ENCODE measurements at regions not wholly inside any gene's neighbourhood (a gene's known extent, or its start where the extent isn't known, plus 50 kb on each side); places are given as distances from the start of the nearest gene placed in this dataset.
"Not testable (repeated sequence)": the region's sequence is repeated elsewhere in the genome, so short reads cannot be mapped to it uniquely, and the experiment has no call there.

DNA sequence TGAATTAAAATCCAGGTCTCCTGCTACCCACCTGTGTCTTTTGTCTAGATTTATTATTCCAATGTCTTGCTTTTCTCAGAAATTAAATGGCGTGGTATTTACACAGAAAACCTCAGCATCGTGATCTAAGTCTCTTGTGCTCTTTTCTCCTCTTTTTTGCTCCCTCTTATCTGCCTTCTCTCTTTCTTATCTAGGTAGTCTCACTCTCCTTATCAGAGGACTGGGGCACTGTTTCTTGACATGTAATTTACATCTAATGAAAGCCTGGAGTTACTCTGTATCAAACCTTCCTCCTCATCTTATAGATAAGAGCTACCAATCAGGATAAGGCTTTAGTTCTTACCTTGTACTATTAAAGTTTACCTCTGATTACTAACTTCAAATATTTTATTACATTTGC lies 933.8 kb downstream of the TLE1 start:
- 63 to 71% (median 67%) methylated on average over 2 of the region's 2 CpGs for WGBS, 4 donors
- H3K4me3 ChIP-seq: no peak overlapping the region
- no peak for TF ChIP-seq POLR2A (IDR thresholded peaks at IDR 0.05)
- TF ChIP-seq CTCF (IDR thresholded peaks at IDR 0.05): no peak
- H3K27me3 ChIP-seq: no peaks in the 10 kb centered on the region
- DNase-seq: no peak
- H3K4me1 ChIP-seq (replicated peaks in 1 of 2): no peaks in the 10 kb centered on the region
- intact Hi-C loops (cut with DNase I): no loop called here
- no peak overlapping the region for H3K27ac ChIP-seq
- no peaks in the 10 kb centered on the region for H3K36me3 ChIP-seq (replicated peaks in 1 of 2)
- H3K9me3 ChIP-seq (replicated peaks in 1 of 3): no peaks in the 10 kb centered on the region

GRCh38 chr9:80747056-80747455 lies 942.3 kb downstream of the TLE1 start:
- DNase-seq; H3K9me3 ChIP-seq (replicated peaks in 1 of 3); H3K36me3 ChIP-seq (replicated peaks in 1 of 2); H3K27ac ChIP-seq; H3K4me3 ChIP-seq; H3K27me3 ChIP-seq; H3K4me1 ChIP-seq (replicated peaks in 1 of 2); intact Hi-C loops (cut with DNase I): not testable (repeated sequence)
- WGBS, 4 donors: 86 to 96% (median 91%) methylated on average over 13 to 17 of the region's 17 CpGs

DNA sequence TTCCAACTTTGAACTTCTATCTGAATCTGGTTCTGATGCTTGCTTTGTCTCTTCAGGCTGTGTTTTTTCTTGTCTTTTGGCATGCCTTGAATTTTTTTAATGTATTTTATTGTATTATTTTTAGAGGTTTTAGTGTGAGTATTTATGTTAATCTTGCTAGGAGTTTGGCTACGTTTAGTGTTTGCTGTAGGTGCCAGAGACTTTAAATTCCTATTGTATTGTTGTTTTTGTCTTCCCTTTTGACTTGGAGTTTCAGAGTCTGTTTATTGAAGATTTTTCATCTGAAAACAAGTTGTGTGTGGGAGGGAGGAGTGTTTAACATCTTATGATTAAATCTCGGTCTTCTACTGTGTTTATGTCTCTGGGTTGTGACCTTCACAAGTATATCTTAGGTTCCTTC lies 956.8 kb downstream of the TLE1 start:
- no peak overlapping the region for H3K4me3 ChIP-seq
- H3K27ac ChIP-seq: no peak overlapping the region
- WGBS, 4 donors: 55 to 65% (median 60%) methylated on average over 2 of the region's 2 CpGs
- no peaks in the 10 kb centered on the region for H3K9me3 ChIP-seq (replicated peaks in 1 of 3)
- intact Hi-C loops (cut with DNase I): no loop called here
- no peak for DNase-seq
- H3K36me3 ChIP-seq (replicated peaks in 1 of 2): no peaks in the 10 kb centered on the region
- no peaks in the 10 kb centered on the region for H3K4me1 ChIP-seq (replicated peaks in 1 of 2)
- H3K27me3 ChIP-seq: no peaks in the 10 kb centered on the region
- TF ChIP-seq POLR2A (IDR thresholded peaks at IDR 0.05): no peak
- no peak for TF ChIP-seq CTCF (IDR thresholded peaks at IDR 0.05)

DNA sequence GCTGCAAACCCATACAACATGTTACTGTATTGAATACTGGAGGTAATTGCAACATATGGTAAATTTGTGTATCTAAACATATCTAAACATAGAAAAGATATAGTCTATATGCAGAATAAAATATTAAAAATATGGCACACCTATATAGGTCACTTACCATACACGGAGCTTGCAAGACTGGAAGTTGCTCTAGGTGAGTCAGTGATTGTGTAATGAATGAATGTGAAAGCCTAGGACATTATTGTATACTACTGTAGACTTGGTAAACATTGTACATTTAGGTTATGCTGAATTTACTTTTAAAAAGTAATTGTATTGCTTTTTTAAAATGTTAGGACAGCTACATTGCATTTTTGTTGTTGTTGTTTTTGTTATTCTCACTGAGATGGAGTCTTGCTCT lies 968.8 kb downstream of the TLE1 start:
- no peak for TF ChIP-seq CTCF (IDR thresholded peaks at IDR 0.05)
- no peak for TF ChIP-seq POLR2A (IDR thresholded peaks at IDR 0.05)
- WGBS, 4 donors: 41 to 83% (median 82%) methylated on average over 1 of the region's 1 CpG
- no peak overlapping the region for H3K4me3 ChIP-seq
- no peak for DNase-seq
- H3K9me3 ChIP-seq (replicated peaks in 1 of 3): no peaks in the 10 kb centered on the region
- H3K27ac ChIP-seq: no peak overlapping the region
- H3K4me1 ChIP-seq (replicated peaks in 1 of 2): no peaks in the 10 kb centered on the region
- H3K36me3 ChIP-seq (replicated peaks in 1 of 2): no peaks in the 10 kb centered on the region
- intact Hi-C loops (cut with DNase I): no loop called here
- H3K27me3 ChIP-seq: no peaks in the 10 kb centered on the region

DNA sequence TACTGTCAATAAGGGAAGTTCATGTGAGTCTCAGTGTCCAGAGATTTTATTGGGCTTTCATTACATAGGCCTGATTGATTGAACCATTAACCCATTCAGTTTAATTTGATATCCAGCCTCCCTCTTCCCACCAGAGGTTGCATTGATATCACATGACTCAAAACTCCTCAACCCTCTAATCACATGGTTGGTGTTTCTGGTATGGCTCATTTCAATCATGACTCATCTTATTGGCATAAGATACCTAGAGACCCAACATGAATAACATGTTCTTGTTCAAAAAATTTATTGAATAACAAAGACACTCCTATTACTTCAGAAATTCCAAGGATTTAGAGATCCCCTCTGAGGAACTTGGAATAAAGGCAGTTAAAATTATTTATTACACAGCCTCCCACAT lies 982.2 kb downstream of the TLE1 start:
- H3K36me3 ChIP-seq (replicated peaks in 1 of 2): no peaks in the 10 kb centered on the region
- DNase-seq: no peak
- H3K27me3 ChIP-seq: no peaks in the 10 kb centered on the region

More for the DNA sequence above, 982.2 kb downstream of the TLE1 start:
- Histone ChIP-seq H3K27ac (no peak overlapping the region), H3K9me3 (replicated peaks in 1 of 3) (no peaks in the 10 kb centered on the region), H3K4me3 (no peak overlapping the region), H3K4me1 (replicated peaks in 1 of 2) (no peaks in the 10 kb centered on the region)
- TF ChIP-seq CTCF (IDR thresholded peaks at IDR 0.05) (no peak), POLR2A (IDR thresholded peaks at IDR 0.05) (no peak)
- intact Hi-C loops (cut with DNase I): no loop called here

Data from adrenal gland (tissue), 9 donors.